H1 (cell line): ENCODE measurements at regions not wholly inside any gene's neighbourhood (a gene's known extent, or its start where the extent isn't known, plus 50 kb on each side); places are given as distances from the start of the nearest gene placed in this dataset.

Experiments used
- CTCF ChIA-PET: fragments of 300-600 bp; sonication (Branson Sonifier 250); formaldehyde crosslinking; loops from one replicate; lab custom pipeline; 2021; ENCODE audit not compliant: partially characterized antibody; lab: Charles Lee
- POLR2A ChIA-PET: fragments of 300-600 bp; sonication (Branson Sonifier 250); formaldehyde crosslinking; loops from one replicate; lab custom pipeline; 2021; ENCODE audit warnings: inconsistent platforms; ENCODE audit not compliant: partially characterized antibody; lab: Charles Lee
- DNase-seq, 2 experiments: peaks; one replicate each; pipeline versions ENCODE4 v3.0.0 to v3.0.0-alpha.2; 2010 to 2022; ENCODE audit warnings: low spot score in 2 of 2, low read depth in 1 of 2, mixed read lengths in 1 of 2
- FAIRE-seq: peaks from 2 replicates; lab custom pipeline; 2011; peaks lifted over from hg19 to GRCh38; lab: Jason Lieb, UNC
- H2AFZ ChIP-seq: 2 replicates; pipeline ENCODE4 v1.8.1; 2012; ENCODE audit warnings: low read length, inconsistent platforms
- H2AK5ac ChIP-seq: 2 replicates; pipeline ENCODE4 v1.6.1; 2013; ENCODE audit warnings: low read depth, low read length
- H2BK120ac ChIP-seq: replicated peaks from 2 replicates; pipeline ENCODE3; 2013; ENCODE audit warnings: low read depth, low read length, inconsistent platforms
- H2BK12ac ChIP-seq: 2 replicates; pipeline ENCODE4 v1.6.1; 2013; ENCODE audit warnings: low read depth, low read length
- H2BK15ac ChIP-seq: 2 replicates; pipeline ENCODE4 v1.6.1; 2013; ENCODE audit warnings: low read length
- H2BK20ac ChIP-seq: 2 replicates; pipeline ENCODE4 v1.6.1; 2013; ENCODE audit warnings: low read length
- H2BK5ac ChIP-seq: 2 replicates; pipeline ENCODE4 v1.6.1; 2013; ENCODE audit warnings: low read depth, low read length
- H3K14ac ChIP-seq: 2 replicates; pipeline ENCODE4 v1.6.1; 2013; ENCODE audit warnings: inconsistent platforms; ENCODE audit not compliant: insufficient read length
- H3K18ac ChIP-seq: 2 replicates; pipeline ENCODE4 v1.6.1; 2013; ENCODE audit warnings: low read length; ENCODE audit errors: extremely low read depth
- H3K23ac ChIP-seq: 2 replicates; pipeline ENCODE4 v1.6.1; 2013; ENCODE audit warnings: inconsistent platforms; ENCODE audit not compliant: insufficient read length
- H3K23me2 ChIP-seq: 2 replicates; pipeline ENCODE4 v1.6.1; 2013; ENCODE audit warnings: low read depth, low read length
- H3K27ac ChIP-seq: 2 replicates; pipeline ENCODE4 v1.6.1; 2011; ENCODE audit warnings: low read depth, low read length, inconsistent platforms
- H3K27me3 ChIP-seq, 4 experiments: replicated peaks in 1 of 4; 1 replicate in 1 of 4; 2 replicates in 3 of 4; pipeline versions ENCODE4 v1.6.1 to v1.8.1; 2011 to 2013; ENCODE audit warnings: low read length in 3 of 4, mild to moderate bottlenecking in 3 of 4, inconsistent platforms in 2 of 4, mixed read lengths in 2 of 4, moderate library complexity in 1 of 4; ENCODE audit not compliant: control insufficient read depth in 3 of 4, insufficient read depth in 3 of 4; ENCODE audit errors: extremely low read depth in 1 of 4
- H3K36me3 ChIP-seq, 4 experiments: 2 replicates each; pipeline versions ENCODE4 v1.6.1 to v1.8.1; 2011 to 2013; ENCODE audit warnings: mild to moderate bottlenecking in 4 of 4, low read length in 3 of 4, moderate library complexity in 2 of 4, control low read depth in 1 of 4, inconsistent platforms in 1 of 4; ENCODE audit not compliant: insufficient read depth in 4 of 4, control insufficient read depth in 2 of 4
- H3K4ac ChIP-seq: replicated peaks from 2 replicates; pipeline ENCODE3; 2013; ENCODE audit warnings: low read length, low read depth, mixed read lengths, inconsistent platforms; ENCODE audit not compliant: insufficient read length
- H3K4me1 ChIP-seq, 4 experiments: replicated peaks in 1 of 4; 1 replicate in 1 of 4; 2 replicates in 3 of 4; pipeline versions ENCODE4 v1.6.1 to v1.8.1; 2011 to 2013; ENCODE audit warnings: low read length in 3 of 4, inconsistent platforms in 2 of 4, mixed read lengths in 1 of 4; ENCODE audit not compliant: insufficient read depth in 4 of 4, control insufficient read depth in 3 of 4
- H3K4me2 ChIP-seq, 2 experiments: 2 replicates each; pipeline versions ENCODE4 v1.6.1 to v1.8.1; 2011 to 2013; ENCODE audit warnings: low read depth in 2 of 2, low read length in 2 of 2, control low read depth in 1 of 2, inconsistent platforms in 1 of 2, mild to moderate bottlenecking in 1 of 2; ENCODE audit not compliant: insufficient read depth in 1 of 2
- H3K4me3 ChIP-seq, 4 experiments: fragments of 200-600, 300-600 bp in 1 of 4; sonication (generic), shearing (Covaris generic), sonication (Bioruptor Twin) in 1 of 4; 2 replicates each; pipeline versions ENCODE4 v1.5.1 to v1.8.1; 2011 to 2016; ENCODE audit warnings: low read length in 4 of 4, low read depth in 3 of 4, control low read depth in 2 of 4, inconsistent platforms in 2 of 4, mild to moderate bottlenecking in 2 of 4, mixed read lengths in 1 of 4, moderate library complexity in 1 of 4; ENCODE audit not compliant: insufficient read depth in 2 of 4; ENCODE audit errors: extremely low read depth in 1 of 4
- H3K56ac ChIP-seq: replicated peaks from 2 replicates; pipeline ENCODE3; 2013; ENCODE audit warnings: low read depth, mild to moderate bottlenecking, mixed read lengths, low read length, inconsistent platforms; ENCODE audit not compliant: insufficient read length
- H3K79me1 ChIP-seq: 2 replicates; pipeline ENCODE4 v1.6.1; 2013; ENCODE audit warnings: low read depth, low read length, control low read depth
- H3K79me2 ChIP-seq, 2 experiments: 2 replicates each; pipeline versions ENCODE4 v1.6.1 to v1.8.1; 2012 to 2013; ENCODE audit warnings: low read length in 2 of 2, mild to moderate bottlenecking in 2 of 2, inconsistent platforms in 1 of 2; ENCODE audit not compliant: insufficient read depth in 2 of 2, control insufficient read depth in 1 of 2
- H3K9ac ChIP-seq, 4 experiments: replicated peaks in 1 of 4; 1 replicate in 1 of 4; 2 replicates in 3 of 4; pipeline versions ENCODE4 v1.6.1 to v1.8.1; 2011 to 2013; ENCODE audit warnings: low read depth in 3 of 4, low read length in 3 of 4, control low read depth in 2 of 4, mild to moderate bottlenecking in 2 of 4, moderate library complexity in 2 of 4, inconsistent platforms in 1 of 4; ENCODE audit errors: extremely low read depth in 1 of 4
- H3K9me3 ChIP-seq, 2 experiments: 2 replicates each; pipeline versions ENCODE4 v1.6.1 to v1.8.1; 2012 to 2013; ENCODE audit warnings: mild to moderate bottlenecking in 2 of 2, moderate library complexity in 2 of 2, control low read depth in 1 of 2, inconsistent platforms in 1 of 2, low read depth in 1 of 2, low read length in 1 of 2, mixed read lengths in 1 of 2; ENCODE audit not compliant: insufficient read depth in 2 of 2
- H4K20me1 ChIP-seq, 2 experiments: replicated peaks in 1 of 2; 2 replicates each; pipeline versions ENCODE3 to v1.8.1; 2011 to 2013; ENCODE audit warnings: inconsistent platforms in 2 of 2, low read length in 2 of 2, mild to moderate bottlenecking in 1 of 2; ENCODE audit not compliant: insufficient read depth in 2 of 2, control insufficient read depth in 1 of 2
- H4K5ac ChIP-seq: 2 replicates; pipeline ENCODE4 v1.6.1; 2013; ENCODE audit warnings: low read length, low read depth, mixed read lengths, inconsistent platforms; ENCODE audit not compliant: insufficient read length
- H4K8ac ChIP-seq: 2 replicates; pipeline ENCODE4 v1.8.0; 2013; ENCODE audit warnings: mild to moderate bottlenecking, moderate library complexity, low read length, inconsistent platforms; ENCODE audit not compliant: insufficient read depth; ENCODE audit errors: extremely low read depth
- H4K91ac ChIP-seq: replicated peaks from 2 replicates; pipeline ENCODE3; 2013; ENCODE audit warnings: low read length, mixed read lengths, inconsistent platforms; ENCODE audit not compliant: insufficient read length
- BCL11A ChIP-seq, 2 experiments: IDR thresholded peaks; one replicate each; pipeline ENCODE4 v1.6.1; 2011; ENCODE audit warnings: low read depth in 2 of 2, low read length in 2 of 2, mild to moderate bottlenecking in 2 of 2
- GABPA ChIP-seq: IDR thresholded peaks from 2 replicates; pipeline ENCODE4 v1.6.1; 2011; ENCODE audit warnings: mild to moderate bottlenecking, low read length, moderate library complexity, borderline replicate concordance; ENCODE audit not compliant: insufficient read depth
- JUN ChIP-seq: IDR thresholded peaks from 2 replicates; pipeline ENCODE4 v1.6.1; 2011; ENCODE audit warnings: low read depth, mild to moderate bottlenecking, improper control_type of control experiment, low read length
- KDM5A ChIP-seq: fragments of 200-600 bp; IDR thresholded peaks from 2 replicates; pipeline ENCODE4 v1.7.1; 2012; ENCODE audit warnings: mild to moderate bottlenecking, low read length, inconsistent platforms, mixed read lengths
- NRF1 ChIP-seq: IDR thresholded peaks from 2 replicates; pipeline ENCODE4 v1.6.1; 2011; ENCODE audit warnings: mild to moderate bottlenecking, low read depth, low read length, improper control_type of control experiment
- PHF8 ChIP-seq: fragments of 200-600 bp; sonication (generic); conservative IDR thresholded peaks from 2 replicates; pipeline ENCODE4 v1.7.1; 2012; ENCODE audit warnings: low read depth, mild to moderate bottlenecking, inconsistent platforms, low read length, moderate library complexity
- POLR2AphosphoS5 ChIP-seq: IDR thresholded peaks from 2 replicates; pipeline ENCODE4 v1.6.1; 2011; ENCODE audit warnings: low read depth, low read length
- RBBP5 ChIP-seq: IDR thresholded peaks from 2 replicates; pipeline ENCODE4 v1.7.1; 2012; ENCODE audit warnings: low read depth, mild to moderate bottlenecking, inconsistent platforms, low read length, moderate library complexity, borderline replicate concordance
- RNF2 ChIP-seq: fragments of 200-900, 300-1000 bp; sonication (generic); IDR thresholded peaks from 2 replicates; pipeline ENCODE4 v1.7.1; 2016; ENCODE audit warnings: borderline replicate concordance, low read depth, mild to moderate bottlenecking, antibody characterized with exemption, low read length; ENCODE audit not compliant: poor library complexity, severe bottlenecking; ENCODE audit errors: missing control alignments
- ZNF274 ChIP-seq: IDR thresholded peaks from 2 replicates; pipeline ENCODE4 v1.7.0; 2012; ENCODE audit warnings: low read length, borderline replicate concordance; ENCODE audit errors: extremely low read depth
- TF ChIP-seq, protein P1 (sequence below): IDR thresholded peaks from 2 replicates; pipeline ENCODE4 v1.6.1; 2011; ENCODE audit warnings: low read length, improper control_type of control experiment
- TF ChIP-seq, protein P2 (sequence below): IDR thresholded peaks from 2 replicates; pipeline ENCODE4 v1.6.1; 2012; ENCODE audit warnings: low read length, inconsistent platforms

DNA sequence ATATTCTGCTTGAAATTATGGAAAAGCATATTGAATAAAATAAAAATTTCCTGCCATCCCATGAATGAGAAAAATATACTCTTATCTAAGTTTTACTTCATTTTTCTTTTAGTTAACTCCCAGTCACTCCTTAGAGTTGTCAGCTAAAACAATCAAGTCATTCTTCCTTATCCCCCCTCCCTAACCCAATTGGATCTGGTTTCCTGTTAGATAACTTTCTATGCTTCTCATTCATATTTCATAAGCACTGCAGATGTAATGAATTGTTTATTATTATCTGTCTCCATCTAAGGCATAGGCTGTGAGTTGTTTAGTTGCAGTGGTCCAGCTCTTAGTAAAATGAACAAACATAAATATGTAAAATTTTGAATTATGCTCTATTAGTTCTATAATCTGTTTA lies 244.0 kb upstream of the GCFC2 start:
- Histone ChIP-seq H2BK120ac (no peak overlapping the region), H4K5ac (no peak overlapping the region), H3K4ac (no peak overlapping the region), H2BK12ac (no peak overlapping the region), H3K4me3 (no peak overlapping the region), H3K9me3 (no peaks in the 10 kb centered on the region), H3K4me2 (no peak overlapping the region), H3K18ac (no peak overlapping the region), H3K36me3 (no peaks in the 10 kb centered on the region), H2AFZ (no peak overlapping the region), H3K23ac (no peak overlapping the region), H2BK5ac (no peak overlapping the region), H2AK5ac (no peak overlapping the region), H3K27ac (no peak overlapping the region), H4K91ac (no peak overlapping the region), H3K27me3 (peaks cover 0 to 1% (median 0%) of the 10 kb centered on the region in 4 experiments; a peak in 1 of 7 replicates), H3K14ac (no peak overlapping the region), H3K56ac (no peak overlapping the region), H2BK20ac (no peak overlapping the region), H2BK15ac (no peak overlapping the region), H3K23me2 (no peaks in the 10 kb centered on the region), H4K8ac (no peak overlapping the region), H3K79me1 (no peaks in the 10 kb centered on the region), H4K20me1 (no peaks in the 10 kb centered on the region), H3K4me1 (peaks cover 0 to 8% (median 2%) of the 10 kb centered on the region in 4 experiments; a peak in 2 of 7 replicates), H3K79me2 (no peaks in the 10 kb centered on the region), H3K9ac (no peak overlapping the region)
- DNase-seq (no peak), FAIRE-seq (no peak)
- ChIA-PET POLR2A (no interaction called here), CTCF (no interaction called here)
- no peak for TF ChIP-seq JUN
- TF ChIP-seq PHF8: no peak
- TF ChIP-seq GABPA: no peak
- TF ChIP-seq BCL11A (IDR thresholded peaks at IDR 0.05; ENCODE audit: low read depth in 2 of 2, low read length in 2 of 2): no peak
- no peak for TF ChIP-seq RBBP5
- TF ChIP-seq, protein P1, sequence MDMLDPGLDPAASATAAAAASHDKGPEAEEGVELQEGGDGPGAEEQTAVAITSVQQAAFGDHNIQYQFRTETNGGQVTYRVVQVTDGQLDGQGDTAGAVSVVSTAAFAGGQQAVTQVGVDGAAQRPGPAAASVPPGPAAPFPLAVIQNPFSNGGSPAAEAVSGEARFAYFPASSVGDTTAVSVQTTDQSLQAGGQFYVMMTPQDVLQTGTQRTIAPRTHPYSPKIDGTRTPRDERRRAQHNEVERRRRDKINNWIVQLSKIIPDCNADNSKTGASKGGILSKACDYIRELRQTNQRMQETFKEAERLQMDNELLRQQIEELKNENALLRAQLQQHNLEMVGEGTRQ: no peak
- no peak for TF ChIP-seq KDM5A
- no peak for TF ChIP-seq POLR2AphosphoS5
- TF ChIP-seq, protein P2, sequence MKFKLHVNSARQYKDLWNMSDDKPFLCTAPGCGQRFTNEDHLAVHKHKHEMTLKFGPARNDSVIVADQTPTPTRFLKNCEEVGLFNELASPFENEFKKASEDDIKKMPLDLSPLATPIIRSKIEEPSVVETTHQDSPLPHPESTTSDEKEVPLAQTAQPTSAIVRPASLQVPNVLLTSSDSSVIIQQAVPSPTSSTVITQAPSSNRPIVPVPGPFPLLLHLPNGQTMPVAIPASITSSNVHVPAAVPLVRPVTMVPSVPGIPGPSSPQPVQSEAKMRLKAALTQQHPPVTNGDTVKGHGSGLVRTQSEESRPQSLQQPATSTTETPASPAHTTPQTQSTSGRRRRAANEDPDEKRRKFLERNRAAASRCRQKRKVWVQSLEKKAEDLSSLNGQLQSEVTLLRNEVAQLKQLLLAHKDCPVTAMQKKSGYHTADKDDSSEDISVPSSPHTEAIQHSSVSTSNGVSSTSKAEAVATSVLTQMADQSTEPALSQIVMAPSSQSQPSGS: no peak
- no peak for TF ChIP-seq RNF2
- TF ChIP-seq NRF1: no peak
- TF ChIP-seq ZNF274: no peak
